H1 (cell line): ENCODE measurements at regions not wholly inside any gene's neighbourhood (a gene's known extent, or its start where the extent isn't known, plus 50 kb on each side); places are given as distances from the start of the nearest gene placed in this dataset.

Experiments used
- CTCF ChIA-PET: fragments of 300-600 bp; sonication (Branson Sonifier 250); formaldehyde crosslinking; loops from one replicate; lab custom pipeline; 2021; ENCODE audit not compliant: partially characterized antibody; lab: Charles Lee
- POLR2A ChIA-PET: fragments of 300-600 bp; sonication (Branson Sonifier 250); formaldehyde crosslinking; loops from one replicate; lab custom pipeline; 2021; ENCODE audit warnings: inconsistent platforms; ENCODE audit not compliant: partially characterized antibody; lab: Charles Lee
- DNase-seq, 2 experiments: peaks; one replicate each; pipeline versions ENCODE4 v3.0.0 to v3.0.0-alpha.2; 2010 to 2022; ENCODE audit warnings: low spot score in 2 of 2, low read depth in 1 of 2, mixed read lengths in 1 of 2
- FAIRE-seq: peaks from 2 replicates; lab custom pipeline; 2011; peaks lifted over from hg19 to GRCh38; lab: Jason Lieb, UNC
- H2AFZ ChIP-seq: 2 replicates; pipeline ENCODE4 v1.8.1; 2012; ENCODE audit warnings: low read length, inconsistent platforms
- H2AK5ac ChIP-seq: 2 replicates; pipeline ENCODE4 v1.6.1; 2013; ENCODE audit warnings: low read depth, low read length
- H2BK120ac ChIP-seq: replicated peaks from 2 replicates; pipeline ENCODE3; 2013; ENCODE audit warnings: low read depth, low read length, inconsistent platforms
- H2BK12ac ChIP-seq: 2 replicates; pipeline ENCODE4 v1.6.1; 2013; ENCODE audit warnings: low read depth, low read length
- H2BK15ac ChIP-seq: 2 replicates; pipeline ENCODE4 v1.6.1; 2013; ENCODE audit warnings: low read length
- H2BK20ac ChIP-seq: 2 replicates; pipeline ENCODE4 v1.6.1; 2013; ENCODE audit warnings: low read length
- H2BK5ac ChIP-seq: 2 replicates; pipeline ENCODE4 v1.6.1; 2013; ENCODE audit warnings: low read depth, low read length
- H3K14ac ChIP-seq: 2 replicates; pipeline ENCODE4 v1.6.1; 2013; ENCODE audit warnings: inconsistent platforms; ENCODE audit not compliant: insufficient read length
- H3K18ac ChIP-seq: 2 replicates; pipeline ENCODE4 v1.6.1; 2013; ENCODE audit warnings: low read length; ENCODE audit errors: extremely low read depth
- H3K23ac ChIP-seq: 2 replicates; pipeline ENCODE4 v1.6.1; 2013; ENCODE audit warnings: inconsistent platforms; ENCODE audit not compliant: insufficient read length
- H3K23me2 ChIP-seq: 2 replicates; pipeline ENCODE4 v1.6.1; 2013; ENCODE audit warnings: low read depth, low read length
- H3K27ac ChIP-seq: 2 replicates; pipeline ENCODE4 v1.6.1; 2011; ENCODE audit warnings: low read depth, low read length, inconsistent platforms
- H3K27me3 ChIP-seq, 4 experiments: replicated peaks in 1 of 4; 1 replicate in 1 of 4; 2 replicates in 3 of 4; pipeline versions ENCODE4 v1.6.1 to v1.8.1; 2011 to 2013; ENCODE audit warnings: low read length in 3 of 4, mild to moderate bottlenecking in 3 of 4, inconsistent platforms in 2 of 4, mixed read lengths in 2 of 4, moderate library complexity in 1 of 4; ENCODE audit not compliant: control insufficient read depth in 3 of 4, insufficient read depth in 3 of 4; ENCODE audit errors: extremely low read depth in 1 of 4
- H3K36me3 ChIP-seq, 4 experiments: 2 replicates each; pipeline versions ENCODE4 v1.6.1 to v1.8.1; 2011 to 2013; ENCODE audit warnings: mild to moderate bottlenecking in 4 of 4, low read length in 3 of 4, moderate library complexity in 2 of 4, control low read depth in 1 of 4, inconsistent platforms in 1 of 4; ENCODE audit not compliant: insufficient read depth in 4 of 4, control insufficient read depth in 2 of 4
- H3K4ac ChIP-seq: replicated peaks from 2 replicates; pipeline ENCODE3; 2013; ENCODE audit warnings: low read length, low read depth, mixed read lengths, inconsistent platforms; ENCODE audit not compliant: insufficient read length
- H3K4me1 ChIP-seq, 4 experiments: replicated peaks in 1 of 4; 1 replicate in 1 of 4; 2 replicates in 3 of 4; pipeline versions ENCODE4 v1.6.1 to v1.8.1; 2011 to 2013; ENCODE audit warnings: low read length in 3 of 4, inconsistent platforms in 2 of 4, mixed read lengths in 1 of 4; ENCODE audit not compliant: insufficient read depth in 4 of 4, control insufficient read depth in 3 of 4
- H3K4me2 ChIP-seq, 2 experiments: 2 replicates each; pipeline versions ENCODE4 v1.6.1 to v1.8.1; 2011 to 2013; ENCODE audit warnings: low read depth in 2 of 2, low read length in 2 of 2, control low read depth in 1 of 2, inconsistent platforms in 1 of 2, mild to moderate bottlenecking in 1 of 2; ENCODE audit not compliant: insufficient read depth in 1 of 2
- H3K4me3 ChIP-seq, 4 experiments: fragments of 200-600, 300-600 bp in 1 of 4; sonication (generic), shearing (Covaris generic), sonication (Bioruptor Twin) in 1 of 4; 2 replicates each; pipeline versions ENCODE4 v1.5.1 to v1.8.1; 2011 to 2016; ENCODE audit warnings: low read length in 4 of 4, low read depth in 3 of 4, control low read depth in 2 of 4, inconsistent platforms in 2 of 4, mild to moderate bottlenecking in 2 of 4, mixed read lengths in 1 of 4, moderate library complexity in 1 of 4; ENCODE audit not compliant: insufficient read depth in 2 of 4; ENCODE audit errors: extremely low read depth in 1 of 4
- H3K56ac ChIP-seq: replicated peaks from 2 replicates; pipeline ENCODE3; 2013; ENCODE audit warnings: low read depth, mild to moderate bottlenecking, mixed read lengths, low read length, inconsistent platforms; ENCODE audit not compliant: insufficient read length
- H3K79me1 ChIP-seq: 2 replicates; pipeline ENCODE4 v1.6.1; 2013; ENCODE audit warnings: low read depth, low read length, control low read depth
- H3K79me2 ChIP-seq, 2 experiments: 2 replicates each; pipeline versions ENCODE4 v1.6.1 to v1.8.1; 2012 to 2013; ENCODE audit warnings: low read length in 2 of 2, mild to moderate bottlenecking in 2 of 2, inconsistent platforms in 1 of 2; ENCODE audit not compliant: insufficient read depth in 2 of 2, control insufficient read depth in 1 of 2
- H3K9ac ChIP-seq, 4 experiments: replicated peaks in 1 of 4; 1 replicate in 1 of 4; 2 replicates in 3 of 4; pipeline versions ENCODE4 v1.6.1 to v1.8.1; 2011 to 2013; ENCODE audit warnings: low read depth in 3 of 4, low read length in 3 of 4, control low read depth in 2 of 4, mild to moderate bottlenecking in 2 of 4, moderate library complexity in 2 of 4, inconsistent platforms in 1 of 4; ENCODE audit errors: extremely low read depth in 1 of 4
- H3K9me3 ChIP-seq, 2 experiments: 2 replicates each; pipeline versions ENCODE4 v1.6.1 to v1.8.1; 2012 to 2013; ENCODE audit warnings: mild to moderate bottlenecking in 2 of 2, moderate library complexity in 2 of 2, control low read depth in 1 of 2, inconsistent platforms in 1 of 2, low read depth in 1 of 2, low read length in 1 of 2, mixed read lengths in 1 of 2; ENCODE audit not compliant: insufficient read depth in 2 of 2
- H4K20me1 ChIP-seq, 2 experiments: replicated peaks in 1 of 2; 2 replicates each; pipeline versions ENCODE3 to v1.8.1; 2011 to 2013; ENCODE audit warnings: inconsistent platforms in 2 of 2, low read length in 2 of 2, mild to moderate bottlenecking in 1 of 2; ENCODE audit not compliant: insufficient read depth in 2 of 2, control insufficient read depth in 1 of 2
- H4K5ac ChIP-seq: 2 replicates; pipeline ENCODE4 v1.6.1; 2013; ENCODE audit warnings: low read length, low read depth, mixed read lengths, inconsistent platforms; ENCODE audit not compliant: insufficient read length
- H4K8ac ChIP-seq: 2 replicates; pipeline ENCODE4 v1.8.0; 2013; ENCODE audit warnings: mild to moderate bottlenecking, moderate library complexity, low read length, inconsistent platforms; ENCODE audit not compliant: insufficient read depth; ENCODE audit errors: extremely low read depth
- H4K91ac ChIP-seq: replicated peaks from 2 replicates; pipeline ENCODE3; 2013; ENCODE audit warnings: low read length, mixed read lengths, inconsistent platforms; ENCODE audit not compliant: insufficient read length
- CTBP2 ChIP-seq: IDR thresholded peaks from 2 replicates; pipeline ENCODE4 v1.7.0; 2011; ENCODE audit warnings: borderline replicate concordance, mild to moderate bottlenecking, moderate library complexity, mixed read lengths, low read length; ENCODE audit not compliant: insufficient read depth, insufficient read length
- NANOG ChIP-seq: IDR thresholded peaks from 2 replicates; pipeline ENCODE4 v1.6.1; 2011; ENCODE audit warnings: low read length, low read depth, mild to moderate bottlenecking, inconsistent platforms; ENCODE audit not compliant: insufficient read depth, poor library complexity, severe bottlenecking
- RAD21 ChIP-seq, 2 experiments: IDR thresholded peaks in 1 of 2; conservative IDR thresholded peaks in 1 of 2; 2 replicates each; pipeline ENCODE4 v1.6.1; 2011; ENCODE audit warnings: low read depth in 2 of 2, low read length in 2 of 2, improper control_type of control experiment in 1 of 2, inconsistent platforms in 1 of 2, mild to moderate bottlenecking in 1 of 2, moderate library complexity in 1 of 2
- WGBS, 2 experiments: shearing (Covaris generic) in 1 of 2; methylation state at CpG; one replicate each; pipeline versions ENCODE4 v1.1.6 to v1.1.7; 2013 to 2015; ENCODE audit warnings: low lambda C conversion rate in 2 of 2, mixed read lengths in 2 of 2, inconsistent platforms in 1 of 2, low coverage in 1 of 2, missing lambda C conversion rate in 1 of 2; ENCODE audit not compliant: insufficient replicate concordance in 2 of 2, insufficient coverage in 1 of 2, insufficient read length in 1 of 2; ENCODE audit errors: extremely low coverage in 1 of 2, missing lambda C conversion rate in 1 of 2; 5-methylcytosine and 5-hydroxymethylcytosine counted together
- TF ChIP-seq, protein P1 (sequence below): IDR thresholded peaks from 2 replicates; pipeline ENCODE4 v1.6.1; 2011; ENCODE audit warnings: low read length, improper control_type of control experiment

- no peaks in the 10 kb centered on the region for H4K20me1 ChIP-seq
- 86% methylated on average over 5 of the region's 5 CpGs; no CpG with 5 or more reads in 1 of the 2 experiments for WGBS, 2 experiments
- no peak overlapping the region for H3K4me2 ChIP-seq
- H3K18ac ChIP-seq = no peak overlapping the region
- no peak for TF ChIP-seq NANOG
- TF ChIP-seq CTBP2 = no peak
- TF ChIP-seq, protein P1, sequence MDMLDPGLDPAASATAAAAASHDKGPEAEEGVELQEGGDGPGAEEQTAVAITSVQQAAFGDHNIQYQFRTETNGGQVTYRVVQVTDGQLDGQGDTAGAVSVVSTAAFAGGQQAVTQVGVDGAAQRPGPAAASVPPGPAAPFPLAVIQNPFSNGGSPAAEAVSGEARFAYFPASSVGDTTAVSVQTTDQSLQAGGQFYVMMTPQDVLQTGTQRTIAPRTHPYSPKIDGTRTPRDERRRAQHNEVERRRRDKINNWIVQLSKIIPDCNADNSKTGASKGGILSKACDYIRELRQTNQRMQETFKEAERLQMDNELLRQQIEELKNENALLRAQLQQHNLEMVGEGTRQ = no peak
- TF ChIP-seq RAD21 (IDR thresholded peaks at IDR 0.05 in 1 of 2, conservative IDR thresholded peaks at IDR 0.05 in 1 of 2; ENCODE audit: low read depth in 2 of 2, low read length in 2 of 2) = no peak
- no peak overlapping the region for H2BK15ac ChIP-seq
- H2BK20ac ChIP-seq = no peak overlapping the region
- H3K4ac ChIP-seq = no peak overlapping the region
- H2BK120ac ChIP-seq = no peak overlapping the region
- no peaks in the 10 kb centered on the region for H3K9me3 ChIP-seq
- no peak overlapping the region for H2BK5ac ChIP-seq
- H3K23ac ChIP-seq = no peak overlapping the region
- no peaks in the 10 kb centered on the region for H3K23me2 ChIP-seq
- no peaks in the 10 kb centered on the region for H3K36me3 ChIP-seq
- FAIRE-seq (no peak), DNase-seq (no peak)
- no peaks in the 10 kb centered on the region for H3K79me1 ChIP-seq
- no peak overlapping the region for H4K5ac ChIP-seq
- ChIA-PET CTCF (interaction anchor here (1.1 to 2.0 kb wide), 5 partner anchors 10 to 195 kb away, joined by 3 to 9 read pairs (median 4); no protein-coding TSS in a partner anchor), POLR2A (interaction anchor here (3.4 kb wide), 1 partner anchor 9 kb away, joined by 19 read pairs; no protein-coding TSS in a partner anchor)
- no peaks in the 10 kb centered on the region for H3K27me3 ChIP-seq
- no peak overlapping the region for H2AK5ac ChIP-seq
- no peak overlapping the region for H2BK12ac ChIP-seq
- no peak overlapping the region for H4K8ac ChIP-seq
- no peak overlapping the region for H3K14ac ChIP-seq
- H3K4me1 ChIP-seq = no peaks in the 10 kb centered on the region
- no peak overlapping the region for H3K56ac ChIP-seq
- H3K27ac ChIP-seq = no peak overlapping the region
- no peaks in the 10 kb centered on the region for H3K79me2 ChIP-seq
- H3K4me3 ChIP-seq = no peak overlapping the region
- no peak overlapping the region for H4K91ac ChIP-seq
- H3K9ac ChIP-seq = no peak overlapping the region
- H2AFZ ChIP-seq = no peak overlapping the region
Observed at GRCh38 chr17:65444049-65444448, 117.4 kb downstream of the AXIN2 start.
